GM18867 (cell line): ENCODE measurements at regions not wholly inside any gene's neighbourhood (a gene's known extent, or its start where the extent isn't known, plus 50 kb on each side); places are given as distances from the start of the nearest gene placed in this dataset.

Experiments
- ATAC-seq: cut with Tn5 transposase; IDR thresholded peaks from one replicate; pipeline ENCODE4 v1.9.1; 2021; ENCODE audit warnings: mild to moderate bottlenecking, moderate library complexity; ENCODE audit not compliant: unreplicated experiment

- ATAC-seq: no peak
Observed at GRCh38 chr7:41536873-41537665, 165.8 kb downstream of the INHBA start.

- no peak for ATAC-seq
Observed at GRCh38 chr7:41536122-41536872, 166.6 kb downstream of the INHBA start.

GRCh38 chr7:41529831-41530230 lies 173.1 kb downstream of the INHBA start:
- no peak for ATAC-seq

GRCh38 chr7:41524876-41525275 lies 178.0 kb downstream of the INHBA start:
- no peak for ATAC-seq

GRCh38 chr7:41520445-41520844 lies 182.4 kb downstream of the INHBA start:
- ATAC-seq: no peak

- ATAC-seq: no peak
Observed at GRCh38 chr7:41517771-41518170, 185.1 kb downstream of the INHBA start.

GRCh38 chr7:41508755-41509154 lies 194.1 kb downstream of the INHBA start:
- no peak for ATAC-seq

GRCh38 chr7:41507686-41508268 lies 195.1 kb downstream of the INHBA start:
- ATAC-seq: no peak

- no peak for ATAC-seq
Observed at GRCh38 chr7:41504214-41504980, 198.5 kb downstream of the INHBA start.

GRCh38 chr7:41503438-41503837 lies 199.5 kb downstream of the INHBA start:
- ATAC-seq: no peak

- no peak for ATAC-seq
Observed at GRCh38 chr7:41501466-41501865, 201.4 kb downstream of the INHBA start.

GRCh38 chr7:41501006-41501405 lies 201.9 kb downstream of the INHBA start:
- ATAC-seq: no peak

GRCh38 chr7:41492603-41493002 lies 210.3 kb downstream of the INHBA start:
- no peak for ATAC-seq

GRCh38 chr7:41491883-41492471 lies 210.9 kb downstream of the INHBA start:
- no peak for ATAC-seq

GRCh38 chr7:41491308-41491707 lies 211.6 kb downstream of the INHBA start:
- no peak for ATAC-seq

- no peak for ATAC-seq
Observed at GRCh38 chr7:41489885-41490284, 213.0 kb downstream of the INHBA start.

- no peak for ATAC-seq
Observed at GRCh38 chr7:41487229-41487940, 215.5 kb downstream of the INHBA start.

GRCh38 chr7:41481353-41481752 lies 221.5 kb downstream of the INHBA start:
- ATAC-seq: no peak

- no peak for ATAC-seq
Observed at GRCh38 chr7:41478187-41478586, 224.7 kb downstream of the INHBA start.

- no peak for ATAC-seq
Observed at GRCh38 chr7:41476460-41476803, 226.5 kb downstream of the INHBA start.
